Panc1 (cell line): ENCODE measurements at regions not wholly inside any gene's neighbourhood (a gene's known extent, or its start where the extent isn't known, plus 50 kb on each side); places are given as distances from the start of the nearest gene placed in this dataset.
"Not testable (repeated sequence)": the region's sequence is repeated elsewhere in the genome, so short reads cannot be mapped to it uniquely, and the experiment has no call there.

Experiments used
- ATAC-seq: fragments of 200-7000 bp; cut with Tn5 transposase; 2 replicates; pipeline ENCODE4 v1.9.1; 2020; ENCODE audit warnings: mild to moderate bottlenecking, moderate library complexity
- BruUV-seq: library from RNA; stranded (reverse); fragments of 400-500 nt; replicated peaks from 2 replicates; lab custom pipeline; 2021; lab: Mats Ljungman, UMichigan
- CTCF ChIA-PET: fragments of 300-600 bp; sonication (Branson Sonifier 250); formaldehyde crosslinking; loops from one replicate; lab custom pipeline; 2022; ENCODE audit warnings: antibody characterized with exemption; lab: Charles Lee
- POLR2A ChIA-PET: fragments of 300-600 bp; sonication (Branson Sonifier 250); formaldehyde crosslinking; loops from one replicate; lab custom pipeline; 2022; ENCODE audit warnings: antibody characterized with exemption; lab: Charles Lee
- DNase-seq: peaks from one replicate; pipeline ENCODE4 v3.0.0-alpha.2; 2010; ENCODE audit warnings: low read depth, low spot score
- H3K27ac ChIP-seq: 2 replicates; pipeline ENCODE4 v1.5.1; 2011; ENCODE audit warnings: mild to moderate bottlenecking, low read length, inconsistent platforms
- H3K27me3 ChIP-seq: fragments of 200-500 bp; sonication (Bioruptor generic); 2 replicates; pipeline ENCODE4 v1.6.0; 2014; ENCODE audit warnings: low read length, inconsistent platforms; ENCODE audit not compliant: control insufficient read depth, insufficient read depth
- H3K36me3 ChIP-seq: fragments of 200-500 bp; sonication (Bioruptor generic); 2 replicates; pipeline ENCODE4 v1.5.1; 2014; ENCODE audit warnings: inconsistent platforms, mild to moderate bottlenecking, low read length, moderate library complexity; ENCODE audit not compliant: control insufficient read depth, insufficient read depth
- H3K4me1 ChIP-seq: 2 replicates; pipeline ENCODE4 v1.5.1; 2011; ENCODE audit warnings: inconsistent platforms, mild to moderate bottlenecking, low read length, moderate library complexity; ENCODE audit not compliant: control insufficient read depth, insufficient read depth
- H3K4me3 ChIP-seq, 2 experiments: 2 replicates each; pipeline ENCODE4 v1.5.1; 2011 to 2012; ENCODE audit warnings: low read depth in 2 of 2, low read length in 2 of 2, mild to moderate bottlenecking in 2 of 2, inconsistent platforms in 1 of 2, moderate library complexity in 1 of 2
- H3K9me3 ChIP-seq: fragments of 200-500 bp; sonication (Bioruptor generic); 2 replicates; pipeline ENCODE4 v1.5.1; 2014; ENCODE audit warnings: low read depth, mild to moderate bottlenecking, inconsistent platforms, low read length, moderate library complexity; ENCODE audit not compliant: control insufficient read depth, insufficient read depth
- POLR2AphosphoS5 ChIP-seq: IDR thresholded peaks from 2 replicates; pipeline ENCODE4 v1.6.1; 2012; ENCODE audit warnings: mild to moderate bottlenecking, low read depth, low read length, moderate library complexity
- SIN3A ChIP-seq: IDR thresholded peaks from 2 replicates; pipeline ENCODE4 v1.6.1; 2012; ENCODE audit warnings: low read depth, mild to moderate bottlenecking, low read length, moderate library complexity, borderline replicate concordance; ENCODE audit not compliant: insufficient read depth
- TCF7L2 ChIP-seq: IDR thresholded peaks from 2 replicates; pipeline ENCODE4 v1.6.1; 2011; ENCODE audit warnings: mild to moderate bottlenecking, low read depth, low read length, inconsistent platforms
- in situ Hi-C: cut with HindIII; loops from 2 replicates; pipeline ENCODE4 v1.10.0; 2016; ENCODE audit warnings: low sequenced_read_pairs, low pct_unique_long_range_greater_than_20kb
- intact Hi-C: fragments of 100-400 bp; cut with micrococcal nuclease; formaldehyde crosslinking; loops from one replicate; pipeline ENCODE4 v1.10.0; 2022; ENCODE audit not compliant: unreplicated experiment
- TF ChIP-seq, protein P1 (sequence below), 2 experiments: IDR thresholded peaks; 2 replicates each; pipeline ENCODE4 v1.6.1; 2011 to 2012; ENCODE audit warnings: low read depth in 2 of 2, control low read depth in 1 of 2, low read length in 1 of 2, mild to moderate bottlenecking in 1 of 2, moderate library complexity in 1 of 2; ENCODE audit not compliant: insufficient read depth in 1 of 2
- TF ChIP-seq, protein P2 (sequence below): fragments of 450-650 bp; IDR thresholded peaks from 2 replicates; pipeline ENCODE4 v1.5.1; 2017; ENCODE audit warnings: mild to moderate bottlenecking

DNA sequence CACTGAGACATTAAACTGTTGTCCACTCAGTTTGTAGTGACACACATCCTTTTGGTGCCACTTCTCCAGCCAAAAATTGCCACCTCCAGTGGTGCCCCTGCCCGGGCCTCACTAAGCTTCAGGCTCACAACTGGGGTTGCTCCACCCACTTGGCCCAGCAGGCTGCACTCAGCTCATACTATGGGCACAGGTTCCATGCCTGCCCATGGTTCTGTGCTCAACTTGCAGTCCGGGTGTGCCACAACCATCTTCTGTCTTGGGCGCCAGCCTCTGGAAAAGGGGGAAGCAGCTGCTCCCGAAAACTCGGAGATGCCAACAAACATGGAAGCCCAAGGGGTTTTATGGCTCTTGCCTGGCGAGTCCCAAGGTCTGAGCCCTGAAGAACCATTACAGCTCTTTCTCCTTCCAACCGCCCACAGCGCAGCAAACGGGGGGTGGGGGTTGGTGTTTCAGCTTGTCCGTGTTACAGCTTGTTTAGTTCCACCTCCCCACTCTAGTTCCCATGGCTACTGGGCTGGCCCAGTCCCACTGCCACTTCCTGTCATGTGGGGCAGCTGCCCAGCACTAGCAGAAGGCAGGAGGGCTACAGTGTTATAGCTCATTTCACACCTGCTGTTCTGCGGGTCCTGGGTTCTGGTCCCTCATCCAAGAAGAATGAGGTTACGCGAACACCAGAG lies 998.3 kb downstream of the SLC16A7 start:
- no TSS peak for BruUV-seq
- H3K4me1 ChIP-seq: no peaks in the 10 kb centered on the region
- in situ Hi-C loops (no loop called here), intact Hi-C loops (no loop called here)
- no peak overlapping the region for H3K27ac ChIP-seq
- DNase-seq (no peak), ATAC-seq (no peak)
- TF ChIP-seq, protein P1, sequence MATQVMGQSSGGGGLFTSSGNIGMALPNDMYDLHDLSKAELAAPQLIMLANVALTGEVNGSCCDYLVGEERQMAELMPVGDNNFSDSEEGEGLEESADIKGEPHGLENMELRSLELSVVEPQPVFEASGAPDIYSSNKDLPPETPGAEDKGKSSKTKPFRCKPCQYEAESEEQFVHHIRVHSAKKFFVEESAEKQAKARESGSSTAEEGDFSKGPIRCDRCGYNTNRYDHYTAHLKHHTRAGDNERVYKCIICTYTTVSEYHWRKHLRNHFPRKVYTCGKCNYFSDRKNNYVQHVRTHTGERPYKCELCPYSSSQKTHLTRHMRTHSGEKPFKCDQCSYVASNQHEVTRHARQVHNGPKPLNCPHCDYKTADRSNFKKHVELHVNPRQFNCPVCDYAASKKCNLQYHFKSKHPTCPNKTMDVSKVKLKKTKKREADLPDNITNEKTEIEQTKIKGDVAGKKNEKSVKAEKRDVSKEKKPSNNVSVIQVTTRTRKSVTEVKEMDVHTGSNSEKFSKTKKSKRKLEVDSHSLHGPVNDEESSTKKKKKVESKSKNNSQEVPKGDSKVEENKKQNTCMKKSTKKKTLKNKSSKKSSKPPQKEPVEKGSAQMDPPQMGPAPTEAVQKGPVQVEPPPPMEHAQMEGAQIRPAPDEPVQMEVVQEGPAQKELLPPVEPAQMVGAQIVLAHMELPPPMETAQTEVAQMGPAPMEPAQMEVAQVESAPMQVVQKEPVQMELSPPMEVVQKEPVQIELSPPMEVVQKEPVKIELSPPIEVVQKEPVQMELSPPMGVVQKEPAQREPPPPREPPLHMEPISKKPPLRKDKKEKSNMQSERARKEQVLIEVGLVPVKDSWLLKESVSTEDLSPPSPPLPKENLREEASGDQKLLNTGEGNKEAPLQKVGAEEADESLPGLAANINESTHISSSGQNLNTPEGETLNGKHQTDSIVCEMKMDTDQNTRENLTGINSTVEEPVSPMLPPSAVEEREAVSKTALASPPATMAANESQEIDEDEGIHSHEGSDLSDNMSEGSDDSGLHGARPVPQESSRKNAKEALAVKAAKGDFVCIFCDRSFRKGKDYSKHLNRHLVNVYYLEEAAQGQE (IDR thresholded peaks at IDR 0.05; ENCODE audit: insufficient read depth in 1 of 2, low read depth in 2 of 2, low read length in 1 of 2): no peak
- no peak for TF ChIP-seq SIN3A
- TF ChIP-seq, protein P2, sequence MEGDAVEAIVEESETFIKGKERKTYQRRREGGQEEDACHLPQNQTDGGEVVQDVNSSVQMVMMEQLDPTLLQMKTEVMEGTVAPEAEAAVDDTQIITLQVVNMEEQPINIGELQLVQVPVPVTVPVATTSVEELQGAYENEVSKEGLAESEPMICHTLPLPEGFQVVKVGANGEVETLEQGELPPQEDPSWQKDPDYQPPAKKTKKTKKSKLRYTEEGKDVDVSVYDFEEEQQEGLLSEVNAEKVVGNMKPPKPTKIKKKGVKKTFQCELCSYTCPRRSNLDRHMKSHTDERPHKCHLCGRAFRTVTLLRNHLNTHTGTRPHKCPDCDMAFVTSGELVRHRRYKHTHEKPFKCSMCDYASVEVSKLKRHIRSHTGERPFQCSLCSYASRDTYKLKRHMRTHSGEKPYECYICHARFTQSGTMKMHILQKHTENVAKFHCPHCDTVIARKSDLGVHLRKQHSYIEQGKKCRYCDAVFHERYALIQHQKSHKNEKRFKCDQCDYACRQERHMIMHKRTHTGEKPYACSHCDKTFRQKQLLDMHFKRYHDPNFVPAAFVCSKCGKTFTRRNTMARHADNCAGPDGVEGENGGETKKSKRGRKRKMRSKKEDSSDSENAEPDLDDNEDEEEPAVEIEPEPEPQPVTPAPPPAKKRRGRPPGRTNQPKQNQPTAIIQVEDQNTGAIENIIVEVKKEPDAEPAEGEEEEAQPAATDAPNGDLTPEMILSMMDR: no peak
- TF ChIP-seq TCF7L2: no peak
- TF ChIP-seq POLR2AphosphoS5: no peak
- H3K4me3 ChIP-seq: no peak overlapping the region
- POLR2A ChIA-PET: no interaction called here
- H3K9me3 ChIP-seq: no peaks in the 10 kb centered on the region
- H3K27me3 ChIP-seq: no peaks in the 10 kb centered on the region
- CTCF ChIA-PET: no interaction called here
- H3K36me3 ChIP-seq: no peaks in the 10 kb centered on the region

DNA sequence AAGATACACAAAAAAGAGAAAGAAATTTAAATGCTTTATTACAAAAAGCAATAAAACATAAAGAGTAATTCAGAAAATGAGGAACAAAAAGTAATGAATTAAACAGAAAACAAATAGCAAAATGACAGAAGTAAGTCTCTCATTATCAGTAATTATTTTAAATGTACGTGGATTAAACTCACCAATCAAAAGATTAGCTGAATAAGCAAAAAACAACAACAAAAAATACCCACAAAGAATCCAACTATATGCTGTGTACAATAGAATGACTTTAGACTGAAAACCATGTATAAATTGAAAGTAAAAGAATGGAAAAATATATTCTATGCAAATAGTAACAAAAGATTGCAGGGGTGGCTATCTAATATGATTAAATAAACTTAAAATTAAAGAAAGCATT lies 1006.8 kb downstream of the SLC16A7 start:
- Histone ChIP-seq H3K36me3 (no peaks in the 10 kb centered on the region), H3K4me1 (no peaks in the 10 kb centered on the region), H3K27ac (no peak overlapping the region), H3K9me3 (peaks cover 4% of the 10 kb centered on the region; the same call in 1 of the 2 replicates), H3K27me3 (no peaks in the 10 kb centered on the region), H3K4me3 (no peak overlapping the region)
- no TSS peak for BruUV-seq
- intact Hi-C loops: no loop called here
- no peak for TF ChIP-seq TCF7L2
- ChIA-PET POLR2A (no interaction called here), CTCF (no interaction called here)
- ATAC-seq (no peak), DNase-seq (no peak)
- in situ Hi-C loops: no loop called here

DNA sequence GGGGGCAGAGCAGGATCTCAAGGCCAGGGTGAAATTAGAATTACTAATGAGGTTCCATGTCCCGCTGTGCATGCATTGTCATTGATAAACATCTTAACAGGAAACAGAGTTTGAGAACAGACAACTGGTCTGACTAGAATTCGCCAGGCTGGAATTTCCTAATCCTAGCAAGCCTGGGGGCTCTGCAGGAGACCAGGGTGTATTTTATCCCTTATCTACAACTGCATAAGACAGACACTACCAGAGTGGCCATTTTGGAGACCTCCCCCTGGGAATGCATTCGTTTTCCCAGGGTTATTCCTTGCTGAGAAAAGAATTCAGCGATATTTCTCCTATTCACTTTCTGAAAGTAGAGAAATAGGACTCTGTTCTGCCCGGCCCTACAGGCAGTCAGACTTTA lies 1007.6 kb downstream of the SLC16A7 start:
- POLR2A ChIA-PET, H3K27ac ChIP-seq, CTCF ChIA-PET, H3K9me3 ChIP-seq, H3K4me1 ChIP-seq, BruUV-seq, in situ Hi-C loops, intact Hi-C loops, ATAC-seq, H3K36me3 ChIP-seq, H3K27me3 ChIP-seq, H3K4me3 ChIP-seq, DNase-seq: not testable (repeated sequence)
